Stimulated activated naive B cell treated with anti-CD40 and anti-IgM and Interleukin-4, amounts not matched to agents 10 μg/mL and 1 μg/mL and 100 μg/mL, for 72 hours (primary cell): ENCODE measurements at regions not wholly inside any gene's neighbourhood (a gene's known extent, or its start where the extent isn't known, plus 50 kb on each side); places are given as distances from the start of the nearest gene placed in this dataset.

ENCODE experiments used
- ATAC-seq, 2 donors: fragments of 150-1000 bp; cut with Tn5 transposase; replicated peaks; 2 replicates each; pipeline ENCODE4 v1.10.0; 2021; ENCODE audit warnings: moderate library complexity in 1 of 2
- DNase-seq: peaks from one replicate; pipeline ENCODE4 v3.0.0; 2021
- H3K27ac Mint-ChIP-seq: one replicate; pipeline ENCODE4 v1.8.0; 2022; ENCODE audit warnings: mild to moderate bottlenecking, mixed read lengths
- H3K27me3 Mint-ChIP-seq, 2 donors: one replicate each; pipeline ENCODE4 v1.8.0; 2022; ENCODE audit warnings: mixed read lengths in 2 of 2
- H3K36me3 Mint-ChIP-seq, 2 donors: one replicate each; pipeline ENCODE4 v1.8.0; 2022; ENCODE audit warnings: mixed read lengths in 2 of 2, mild to moderate bottlenecking in 1 of 2
- H3K4me1 Mint-ChIP-seq, 2 donors: one replicate each; pipeline ENCODE4 v1.8.0; 2022; ENCODE audit warnings: mixed read lengths in 2 of 2, mild to moderate bottlenecking in 1 of 2
- H3K4me3 Mint-ChIP-seq, 2 donors: one replicate each; pipeline ENCODE4 v1.8.0; 2022; ENCODE audit warnings: mild to moderate bottlenecking in 2 of 2, mixed read lengths in 2 of 2, moderate library complexity in 1 of 2
- H3K9me3 Mint-ChIP-seq, 2 donors: one replicate each; pipeline ENCODE4 v1.8.0; 2022; ENCODE audit warnings: mixed read lengths in 2 of 2, mild to moderate bottlenecking in 1 of 2

DNA sequence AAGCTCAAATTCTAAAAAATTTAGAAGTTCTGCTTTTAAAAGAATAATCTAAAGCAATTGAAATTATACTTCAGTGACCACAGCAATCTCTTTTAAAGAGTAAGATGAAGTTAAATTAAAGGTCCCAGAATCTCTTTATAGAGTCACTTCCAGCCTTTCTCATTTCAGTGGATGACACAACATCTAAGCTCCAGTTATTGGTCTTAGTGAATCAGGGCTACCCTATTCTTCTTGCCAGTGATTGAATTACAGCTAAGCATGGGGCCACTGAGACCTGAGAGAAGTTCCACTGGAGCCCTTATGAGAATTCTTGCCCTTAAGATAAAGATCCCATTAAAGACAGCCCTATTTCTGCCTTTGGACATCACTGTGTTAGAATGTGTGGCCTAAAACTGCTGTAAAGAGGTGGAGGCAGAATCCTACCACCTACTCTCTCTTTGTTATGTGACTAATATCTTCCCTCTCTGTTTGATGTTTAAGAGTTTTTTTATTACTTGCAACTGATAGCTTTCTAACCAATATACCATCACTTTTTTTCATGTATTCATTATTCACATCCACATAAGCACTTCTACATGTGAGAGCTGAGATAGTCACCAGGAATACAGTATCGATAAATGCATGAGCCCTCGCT lies 128.6 kb downstream of the UNC5CL start:
- no peaks in the 10 kb centered on the region for H3K4me1 Mint-ChIP-seq
- no peaks in the 10 kb centered on the region for H3K36me3 Mint-ChIP-seq
- ATAC-seq (no peak), DNase-seq (no peak)
- peaks cover 10 to 40% of the 10 kb centered on the region in 2 donors for H3K27me3 Mint-ChIP-seq
- H3K4me3 Mint-ChIP-seq: no peak overlapping the region
- H3K9me3 Mint-ChIP-seq: no peaks in the 10 kb centered on the region
- no peak overlapping the region for H3K27ac Mint-ChIP-seq

DNA sequence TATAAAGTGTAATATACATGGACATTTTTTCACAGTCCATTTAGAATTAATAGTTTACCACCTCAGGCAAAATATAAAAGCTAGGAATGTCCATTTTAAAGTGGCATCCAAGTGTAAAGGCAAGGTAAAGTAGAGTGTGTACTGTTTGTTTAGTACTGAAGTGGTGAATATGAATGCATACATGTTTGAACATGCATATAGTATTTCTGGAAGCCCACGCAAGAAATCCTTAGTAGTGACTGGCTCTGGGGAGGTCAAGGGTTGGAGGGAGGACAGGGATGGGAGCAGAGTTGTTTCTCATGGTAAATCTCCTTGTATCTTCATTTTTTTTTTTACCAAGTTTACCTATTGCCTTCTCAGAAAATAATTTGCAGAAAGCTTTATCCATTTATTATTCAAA lies 129.2 kb downstream of the UNC5CL start:
- ATAC-seq: no peak
- no peak for DNase-seq
- Mint-ChIP-seq H3K36me3 (no peaks in the 10 kb centered on the region), H3K27me3 (peaks cover 14 to 43% of the 10 kb centered on the region in 2 donors), H3K9me3 (no peaks in the 10 kb centered on the region), H3K4me1 (no peaks in the 10 kb centered on the region), H3K4me3 (no peak overlapping the region), H3K27ac (no peak overlapping the region)

DNA sequence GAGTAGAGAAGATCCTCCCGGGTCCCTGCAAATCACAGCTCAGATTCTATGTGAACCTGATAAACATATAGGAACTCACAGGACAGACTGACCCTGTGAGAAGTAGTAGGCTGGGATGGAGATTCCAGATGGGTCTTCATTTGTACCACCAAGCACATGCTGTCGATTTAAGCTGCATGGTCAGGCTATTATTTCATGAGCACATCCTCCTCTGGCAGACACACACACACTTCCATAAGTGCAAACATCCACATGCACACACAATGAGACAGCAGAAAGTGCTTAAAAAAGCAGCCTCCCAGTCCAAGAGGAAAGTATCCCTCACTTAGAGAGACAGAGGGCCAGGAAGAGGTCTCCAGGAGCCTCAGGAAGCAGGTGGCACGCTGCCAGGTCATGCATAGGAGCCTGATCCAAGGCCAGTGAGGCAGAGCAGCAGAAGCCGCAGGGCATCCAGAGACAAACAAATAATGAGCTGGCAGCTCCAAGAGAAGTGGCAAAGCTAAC lies 131.8 kb downstream of the UNC5CL start:
- ATAC-seq (no peak), DNase-seq (no peak)
- Mint-ChIP-seq H3K4me1 (no peaks in the 10 kb centered on the region), H3K36me3 (peaks cover 0 to 3% of the 10 kb centered on the region in 2 donors), H3K9me3 (peaks cover 0 to 3% of the 10 kb centered on the region in 2 donors), H3K27me3 (peaks cover 16 to 56% of the 10 kb centered on the region in 2 donors), H3K4me3 (no peak overlapping the region), H3K27ac (no peak overlapping the region)

DNA sequence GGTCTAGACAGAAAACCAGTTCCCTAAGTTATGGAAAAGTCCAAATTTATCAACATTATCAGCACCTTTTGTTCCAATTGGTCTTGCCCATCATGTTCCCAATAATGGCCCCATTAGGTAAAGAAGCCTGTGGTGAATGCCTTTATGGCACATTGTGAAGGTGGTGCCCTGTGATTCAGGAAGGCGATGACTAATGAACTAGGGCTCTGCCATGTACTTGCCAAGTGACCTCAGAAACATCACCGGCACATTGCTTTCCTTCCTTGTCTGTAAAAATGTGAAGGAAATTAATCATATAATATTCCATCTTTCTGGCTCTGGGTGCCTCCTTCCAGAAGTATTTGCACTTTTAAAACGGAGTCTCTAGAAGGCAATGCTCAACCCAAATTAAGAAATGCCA lies 132.3 kb downstream of the UNC5CL start:
- DNase-seq: no peak
- H3K36me3 Mint-ChIP-seq: peaks cover 0 to 3% of the 10 kb centered on the region in 2 donors
- no peak overlapping the region for H3K27ac Mint-ChIP-seq
- peaks cover 0 to 3% of the 10 kb centered on the region in 2 donors for H3K9me3 Mint-ChIP-seq
- peaks cover 16 to 56% of the 10 kb centered on the region in 2 donors for H3K27me3 Mint-ChIP-seq
- H3K4me3 Mint-ChIP-seq: no peak overlapping the region
- no peak for ATAC-seq
- no peaks in the 10 kb centered on the region for H3K4me1 Mint-ChIP-seq

DNA sequence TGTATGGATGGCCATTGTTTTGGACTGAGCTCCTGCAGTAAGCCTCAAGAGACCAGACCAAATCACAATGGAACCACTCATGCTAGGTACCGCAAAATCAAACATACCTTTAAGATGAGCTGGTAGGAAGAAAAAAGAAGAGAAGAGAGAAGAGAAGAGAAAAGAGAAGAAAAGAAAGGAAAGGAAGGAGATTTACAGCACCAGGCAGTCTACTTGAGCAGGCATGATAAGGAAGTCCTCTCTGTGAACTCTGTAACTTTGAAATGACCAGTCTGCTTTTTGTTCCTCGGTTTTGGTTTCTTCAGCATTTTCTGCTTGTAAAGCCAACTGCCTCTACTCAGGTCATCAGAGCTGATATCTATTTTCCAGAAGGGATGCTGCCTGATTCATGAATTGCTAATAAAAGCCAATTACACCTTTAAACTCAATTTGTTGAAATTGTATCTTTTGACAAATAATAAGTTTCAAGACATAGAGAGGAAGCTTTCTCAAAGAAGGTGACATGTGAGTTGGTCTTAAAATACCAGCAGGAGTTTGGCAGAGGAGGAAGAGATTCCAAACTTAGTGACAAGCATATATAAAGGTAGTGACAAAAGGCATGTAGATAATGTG lies 134.3 kb downstream of the UNC5CL start:
- no peaks in the 10 kb centered on the region for H3K4me1 Mint-ChIP-seq
- peaks cover 0 to 3% of the 10 kb centered on the region in 2 donors for H3K36me3 Mint-ChIP-seq
- peaks cover 22 to 62% of the 10 kb centered on the region in 2 donors for H3K27me3 Mint-ChIP-seq
- no peak for ATAC-seq
- H3K27ac Mint-ChIP-seq: no peak overlapping the region
- H3K4me3 Mint-ChIP-seq: no peak overlapping the region
- no peak for DNase-seq
- peaks cover 0 to 3% of the 10 kb centered on the region in 2 donors for H3K9me3 Mint-ChIP-seq

DNA sequence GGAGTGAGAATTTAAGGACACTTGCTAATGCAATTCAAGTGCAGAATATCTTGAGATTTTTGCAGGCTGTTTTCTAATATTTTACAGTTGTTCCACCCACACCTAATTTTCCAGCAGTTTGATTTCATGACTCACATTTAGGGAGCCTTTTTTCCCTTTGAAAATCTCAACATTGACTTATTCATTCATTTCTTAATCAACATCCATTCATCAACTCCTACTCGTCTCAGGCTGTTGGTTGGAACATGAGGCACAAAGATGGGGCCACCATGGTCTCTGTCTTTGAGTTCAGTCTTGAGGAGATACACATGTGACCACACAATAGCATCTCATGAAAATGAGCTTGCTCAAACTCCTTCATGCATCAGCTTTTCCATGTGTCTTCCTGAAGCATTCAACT lies 135.6 kb downstream of the UNC5CL start:
- H3K36me3 Mint-ChIP-seq: peaks cover 0 to 3% of the 10 kb centered on the region in 2 donors
- no peak overlapping the region for H3K27ac Mint-ChIP-seq
- no peak for DNase-seq
- H3K9me3 Mint-ChIP-seq: peaks cover 0 to 3% of the 10 kb centered on the region in 2 donors
- no peak overlapping the region for H3K4me3 Mint-ChIP-seq
- no peaks in the 10 kb centered on the region for H3K4me1 Mint-ChIP-seq
- ATAC-seq: no peak
- peaks cover 22 to 51% of the 10 kb centered on the region in 2 donors for H3K27me3 Mint-ChIP-seq

DNA sequence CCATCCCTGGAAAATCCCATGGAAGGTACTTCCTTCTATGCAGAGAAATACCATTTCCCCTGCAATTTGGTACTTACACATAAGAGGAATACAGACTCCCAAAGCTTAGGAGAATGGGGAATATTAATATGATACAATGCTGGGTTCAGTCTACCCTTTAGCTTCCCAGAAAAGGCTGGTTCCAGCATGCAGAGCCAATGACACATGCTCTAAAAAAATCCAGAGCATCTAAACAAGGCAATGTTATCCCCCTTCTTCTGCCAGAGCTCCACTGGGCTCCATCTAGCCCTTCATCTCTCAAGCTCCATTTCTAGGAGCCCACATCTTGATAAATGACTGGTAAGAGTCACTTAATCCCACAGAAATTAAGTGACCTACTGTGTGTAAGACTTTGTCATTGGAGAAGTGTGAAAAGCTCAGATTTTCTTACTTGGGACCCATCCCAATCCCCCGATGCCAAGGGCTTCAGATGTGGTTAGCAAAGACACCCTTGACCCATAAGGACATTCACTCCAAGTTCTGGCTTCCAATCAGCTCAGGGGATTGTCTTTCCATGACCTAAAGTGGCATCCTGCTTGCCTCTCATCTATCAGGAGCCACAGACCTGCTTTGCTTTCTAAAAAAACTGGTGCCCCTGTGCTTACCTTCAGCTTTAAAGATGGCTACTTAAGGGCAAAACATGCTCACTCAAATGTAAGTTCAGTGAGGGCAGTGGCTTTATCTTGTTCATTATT lies 137.5 kb downstream of the UNC5CL start:
- H3K9me3 Mint-ChIP-seq: peaks cover 0 to 3% of the 10 kb centered on the region in 2 donors
- H3K36me3 Mint-ChIP-seq: peaks cover 0 to 3% of the 10 kb centered on the region in 2 donors
- no peak overlapping the region for H3K4me3 Mint-ChIP-seq
- no peaks in the 10 kb centered on the region for H3K4me1 Mint-ChIP-seq
- peaks cover 31 to 51% of the 10 kb centered on the region in 2 donors for H3K27me3 Mint-ChIP-seq
- no peak overlapping the region for H3K27ac Mint-ChIP-seq
- DNase-seq: no peak
- no peak for ATAC-seq

DNA sequence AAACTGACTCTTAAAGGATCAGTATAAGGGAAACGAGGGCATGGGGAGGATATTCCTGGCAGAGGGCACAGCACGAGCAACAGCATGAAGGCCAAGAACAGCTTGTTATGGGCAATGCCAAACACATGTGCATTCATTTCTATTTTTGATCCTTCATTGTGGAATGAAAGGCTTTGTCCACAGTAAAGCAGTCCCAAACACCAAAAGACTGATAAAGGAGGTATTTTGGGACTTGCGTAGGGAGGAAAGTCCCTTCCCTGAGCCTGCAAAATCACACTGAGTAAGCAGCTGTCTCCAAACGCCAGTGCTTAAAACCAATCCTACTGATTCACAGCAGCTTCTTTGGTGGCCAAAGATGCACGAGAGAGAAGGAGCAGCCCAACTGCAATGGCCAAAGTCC lies 138.2 kb downstream of the UNC5CL start:
- no peak overlapping the region for H3K4me3 Mint-ChIP-seq
- H3K9me3 Mint-ChIP-seq: peaks cover 0 to 3% of the 10 kb centered on the region in 2 donors
- ATAC-seq (no peak), DNase-seq (no peak)
- peaks cover 0 to 3% of the 10 kb centered on the region in 2 donors for H3K36me3 Mint-ChIP-seq
- H3K27me3 Mint-ChIP-seq: peaks cover 31 to 52% of the 10 kb centered on the region in 2 donors
- no peaks in the 10 kb centered on the region for H3K4me1 Mint-ChIP-seq
- no peak overlapping the region for H3K27ac Mint-ChIP-seq

DNA sequence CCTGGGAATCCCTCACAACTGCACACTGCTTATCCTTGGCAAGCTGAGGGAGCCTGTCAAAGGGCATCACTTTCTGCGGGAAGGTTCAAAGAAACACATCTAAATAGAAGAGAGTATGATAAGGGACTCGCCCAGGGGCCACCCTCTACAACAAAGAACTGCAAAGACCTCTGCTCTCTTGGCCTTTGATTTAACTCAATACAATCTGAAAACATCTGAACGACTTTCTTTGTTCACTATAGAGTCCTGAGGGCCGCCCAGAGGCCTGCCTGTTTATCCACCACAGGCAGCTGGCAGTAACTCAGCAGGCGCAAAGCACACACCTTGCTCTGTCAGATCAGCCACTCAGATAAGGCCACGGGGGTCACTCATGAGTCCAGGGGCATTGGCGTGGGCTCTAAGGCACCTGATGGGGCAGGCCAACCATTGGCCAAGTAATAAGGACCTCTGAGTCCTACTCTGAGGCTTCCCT lies 139.3 kb downstream of the UNC5CL start:
- H3K36me3 Mint-ChIP-seq: peaks cover 0 to 3% of the 10 kb centered on the region in 2 donors
- no peak for DNase-seq
- no peaks in the 10 kb centered on the region for H3K4me1 Mint-ChIP-seq
- no peak overlapping the region for H3K4me3 Mint-ChIP-seq
- no peak overlapping the region for H3K27ac Mint-ChIP-seq
- peaks cover 25 to 47% of the 10 kb centered on the region in 2 donors for H3K27me3 Mint-ChIP-seq
- no peak for ATAC-seq
- peaks cover 0 to 3% of the 10 kb centered on the region in 2 donors for H3K9me3 Mint-ChIP-seq

DNA sequence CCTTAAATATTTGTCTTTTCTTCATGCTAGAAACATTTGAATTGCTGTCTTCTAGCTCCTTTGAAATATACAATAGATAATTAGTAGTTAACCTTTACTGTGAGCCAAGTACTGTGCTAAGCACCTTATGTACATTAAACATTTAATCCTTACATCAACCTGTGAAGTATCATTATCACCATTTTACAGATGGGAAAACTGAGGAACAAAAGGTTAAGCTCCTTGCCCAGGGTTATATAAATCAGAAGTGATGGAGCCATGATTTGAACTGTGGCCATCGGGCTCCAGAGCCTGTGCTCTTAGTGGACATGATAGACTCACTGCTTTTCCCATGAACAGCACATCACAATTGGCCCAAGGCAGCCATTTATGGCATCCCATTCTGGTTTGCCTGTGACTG lies 140.9 kb downstream of the UNC5CL start:
- ATAC-seq (no peak), DNase-seq (no peak)
- Mint-ChIP-seq H3K36me3 (no peaks in the 10 kb centered on the region), H3K27me3 (peaks cover 19 to 45% of the 10 kb centered on the region in 2 donors), H3K27ac (no peak overlapping the region), H3K4me3 (no peak overlapping the region), H3K4me1 (no peaks in the 10 kb centered on the region), H3K9me3 (no peaks in the 10 kb centered on the region)

DNA sequence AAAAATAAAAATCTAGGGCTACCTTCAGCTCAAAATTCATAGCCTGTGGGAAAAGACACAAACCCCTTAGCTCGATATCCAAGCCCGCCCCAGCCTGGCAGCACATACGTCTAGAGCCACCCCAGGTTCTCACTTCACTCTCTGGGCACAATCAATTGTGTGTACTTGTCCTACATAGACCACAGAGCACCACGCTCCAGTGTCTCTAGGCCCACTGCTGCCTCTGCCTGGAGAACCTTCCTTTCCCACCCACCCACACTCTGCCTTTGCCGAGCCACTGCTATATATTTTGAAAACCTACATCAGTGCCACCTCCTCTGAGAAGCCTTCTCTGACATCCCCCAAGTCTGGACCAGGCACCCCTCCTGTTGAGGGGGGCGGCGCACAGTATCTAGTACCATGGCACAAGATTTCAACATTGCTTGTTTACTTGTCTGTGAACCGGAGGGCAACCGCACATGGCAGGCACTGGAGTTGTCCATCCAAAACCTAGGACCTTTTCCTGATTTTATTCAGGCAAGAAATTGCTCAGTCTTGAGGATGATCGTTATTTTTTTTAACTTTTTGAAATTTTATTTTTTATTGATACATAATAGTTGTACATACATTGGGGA lies 141.5 kb downstream of the UNC5CL start:
- DNase-seq (no peak), ATAC-seq (no peak)
- Mint-ChIP-seq H3K36me3 (no peaks in the 10 kb centered on the region), H3K4me3 (no peak overlapping the region), H3K4me1 (no peaks in the 10 kb centered on the region), H3K9me3 (no peaks in the 10 kb centered on the region), H3K27ac (no peak overlapping the region), H3K27me3 (peaks cover 21 to 39% of the 10 kb centered on the region in 2 donors)

DNA sequence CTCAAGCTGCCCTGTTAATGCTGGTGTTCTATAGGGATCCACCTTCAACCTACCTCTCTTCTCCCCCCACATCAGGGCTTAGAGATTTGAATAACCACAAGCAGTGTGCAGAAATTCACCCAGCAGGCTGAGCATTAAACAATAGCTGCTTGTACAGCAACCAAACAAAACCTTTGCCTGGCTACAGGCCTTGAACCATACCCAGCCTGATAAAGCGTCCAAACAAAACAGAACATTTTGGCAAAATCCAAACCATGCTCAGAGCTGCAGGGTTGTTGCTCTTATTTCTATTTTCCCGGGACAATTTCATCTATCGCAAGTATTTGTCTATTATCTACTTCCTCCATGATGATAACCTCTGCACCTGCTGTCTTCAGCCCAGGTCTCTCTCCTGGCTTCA lies 142.3 kb downstream of the UNC5CL start:
- ATAC-seq: no peak
- Mint-ChIP-seq H3K9me3 (no peaks in the 10 kb centered on the region), H3K27me3 (peaks cover 22 to 39% of the 10 kb centered on the region in 2 donors), H3K36me3 (no peaks in the 10 kb centered on the region), H3K4me1 (no peaks in the 10 kb centered on the region), H3K27ac (no peak overlapping the region), H3K4me3 (no peak overlapping the region)
- DNase-seq: no peak

DNA sequence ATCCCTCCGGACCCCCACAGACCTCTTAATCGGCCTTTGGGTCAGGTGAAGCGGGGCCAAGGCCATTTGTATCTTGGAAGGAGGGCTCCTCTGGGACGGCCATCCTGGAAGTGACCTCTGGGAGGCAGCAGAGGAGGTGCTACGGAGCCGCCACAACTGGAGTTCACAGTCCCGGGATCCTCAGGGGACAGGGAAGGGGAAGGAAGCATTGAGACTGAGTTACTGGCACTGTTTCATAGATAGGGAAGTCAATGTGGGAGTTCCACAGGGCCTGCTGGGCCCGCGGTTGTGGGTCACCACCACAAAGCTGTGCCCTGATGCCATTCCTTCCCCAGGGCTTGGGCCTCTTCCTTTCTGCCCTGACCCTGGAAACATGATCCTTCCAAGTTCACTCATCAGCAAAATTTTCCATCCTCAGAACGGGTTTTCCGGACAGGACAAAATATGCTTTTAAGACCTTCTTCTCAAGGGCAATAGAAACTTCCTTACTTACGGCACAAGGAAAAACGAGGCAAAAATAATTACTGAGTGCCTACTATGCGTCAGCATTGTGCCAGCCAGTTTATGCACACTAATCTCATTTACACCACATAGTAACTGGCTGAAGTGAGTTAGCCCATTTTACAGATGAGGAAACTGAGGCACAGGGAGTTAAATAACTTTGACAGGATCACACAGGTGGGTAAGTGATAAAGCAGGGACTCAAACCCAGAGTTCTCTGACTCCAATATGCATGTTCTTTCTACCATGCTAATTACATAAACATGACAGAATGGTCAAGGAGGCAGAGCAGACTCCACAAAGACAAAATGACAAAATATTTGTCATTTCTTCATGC lies 143.8 kb downstream of the UNC5CL start:
- Mint-ChIP-seq H3K9me3 (no peaks in the 10 kb centered on the region), H3K27me3 (peaks cover 23 to 40% of the 10 kb centered on the region in 2 donors), H3K27ac (no peak overlapping the region), H3K36me3 (no peaks in the 10 kb centered on the region), H3K4me1 (no peaks in the 10 kb centered on the region), H3K4me3 (no peak overlapping the region)
- ATAC-seq: no peak
- DNase-seq: no peak
